Germinal center (tissue), 1 donor: ENCODE measurements at regions not wholly inside any gene's neighbourhood (a gene's known extent, or its start where the extent isn't known, plus 50 kb on each side); places are given as distances from the start of the nearest gene placed in this dataset.
"Not testable (repeated sequence)": the region's sequence is repeated elsewhere in the genome, so short reads cannot be mapped to it uniquely, and the experiment has no call there.

Experiments used
- DNase-seq: peaks from one replicate; pipeline ENCODE4 v3.0.0; 2012; ENCODE audit warnings: mixed read lengths, low spot score

DNA sequence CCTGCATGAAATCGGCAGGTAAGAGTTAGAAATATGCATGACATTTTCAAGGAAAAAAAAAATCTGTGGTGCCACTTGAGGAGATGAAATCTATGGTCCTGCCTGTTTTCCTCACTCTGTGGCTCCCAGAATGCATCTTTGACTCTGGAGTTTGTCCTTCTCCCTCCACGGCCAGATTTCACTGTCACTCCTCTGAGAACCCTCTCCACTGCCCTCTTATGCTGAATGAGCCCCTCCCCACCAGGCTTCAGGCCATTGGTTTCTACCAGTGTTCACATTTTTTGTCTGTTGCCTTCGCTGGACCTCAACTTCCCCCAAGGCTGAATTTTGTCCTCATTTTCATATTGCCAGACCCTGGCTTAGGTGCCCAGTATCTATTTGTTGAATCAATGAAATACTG, 235.0 kb downstream of the ZIC5 start:
- no peak for DNase-seq

- no peak for DNase-seq
Observed at GRCh38 chr13:99734013-99734693, 232.9 kb downstream of the TM9SF2 start.

- DNase-seq = no peak
Observed at GRCh38 chr13:99733346-99733745, 232.1 kb downstream of the TM9SF2 start.

DNA sequence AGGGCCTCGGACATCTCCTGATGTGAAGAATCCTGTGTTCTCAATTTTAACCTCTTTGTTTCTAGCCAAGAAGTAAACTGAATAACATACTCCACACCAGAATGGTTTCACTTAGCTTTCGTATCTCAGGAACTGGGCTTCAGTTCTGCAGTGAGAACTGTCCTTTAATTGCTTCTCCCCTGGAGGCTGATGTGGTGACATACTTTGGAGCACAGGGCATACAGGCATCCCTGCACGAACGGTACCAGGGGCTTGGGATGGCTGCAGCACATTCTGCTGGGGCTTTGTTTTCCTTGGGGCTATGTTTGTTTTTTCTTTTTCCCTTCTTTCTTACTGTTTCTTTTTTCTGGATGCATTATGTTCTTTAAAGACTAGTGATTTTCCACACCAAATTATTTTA, 230.5 kb downstream of the TM9SF2 start:
- no peak for DNase-seq

DNA sequence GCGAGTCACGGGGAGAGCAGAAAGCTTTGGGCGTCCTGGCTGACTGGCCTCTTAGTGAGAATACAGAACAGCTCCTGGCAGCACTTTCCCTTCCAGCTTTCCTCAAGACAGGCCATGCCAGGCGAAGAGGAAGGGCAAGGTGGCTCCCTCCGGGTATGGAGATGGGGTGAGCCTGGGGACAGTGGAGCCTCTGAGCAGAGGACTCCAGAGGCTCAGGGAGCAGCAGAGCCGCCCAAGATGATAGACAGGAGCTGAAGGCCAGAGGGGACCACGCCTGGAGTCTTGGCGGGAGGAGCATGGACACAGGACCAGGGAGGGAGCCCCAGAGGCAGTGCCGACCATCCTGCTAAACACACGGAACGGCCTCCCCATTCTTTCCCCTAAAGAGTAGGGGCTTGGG, 229.1 kb downstream of the TM9SF2 start:
- no peak for DNase-seq

- DNase-seq = no peak
Observed at GRCh38 chr13:99729745-99730144, 228.5 kb downstream of the TM9SF2 start.

DNA sequence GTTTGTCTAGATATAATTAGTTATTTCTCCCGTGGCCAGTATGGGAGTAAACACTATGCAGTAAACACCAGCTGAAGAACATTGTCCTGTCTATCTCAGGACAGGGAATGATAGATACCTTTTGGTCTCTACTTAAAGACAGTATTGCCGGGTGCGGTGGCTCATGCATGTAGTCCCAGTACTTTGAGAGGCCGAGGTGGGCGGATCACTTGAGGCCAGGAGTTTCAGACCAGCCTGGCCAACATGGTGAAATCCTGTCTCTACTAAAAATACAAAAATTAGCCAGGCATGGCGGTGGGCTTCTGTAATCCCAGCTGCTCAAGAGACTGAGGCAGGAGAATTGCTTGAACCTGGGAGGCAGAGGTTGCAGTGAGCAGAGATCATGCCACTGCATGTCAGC, 226.4 kb downstream of the TM9SF2 start:
- not testable (repeated sequence) for DNase-seq

- no peak for DNase-seq
Observed at GRCh38 chr13:99726282-99726894, 225.1 kb downstream of the TM9SF2 start.

DNA sequence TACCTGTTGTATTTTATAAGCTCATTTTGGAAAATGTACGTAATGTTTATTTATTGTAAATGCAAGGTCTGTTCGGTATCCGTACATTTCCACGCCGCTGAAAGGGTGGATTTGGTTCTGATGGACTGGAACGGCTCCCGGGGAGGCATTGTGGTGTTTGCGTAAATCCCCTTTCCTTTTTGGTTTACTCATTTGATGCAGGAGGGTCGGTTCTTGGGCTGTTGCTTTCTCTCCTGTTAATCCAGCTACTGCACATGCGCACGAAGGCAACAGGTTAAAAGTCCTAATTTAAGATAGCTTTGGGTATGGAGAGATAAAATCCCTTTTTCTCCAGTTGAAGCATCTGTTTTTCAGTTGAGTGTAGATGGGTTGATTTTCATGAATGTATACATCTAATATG, 224.4 kb downstream of the TM9SF2 start:
- no peak for DNase-seq

DNA sequence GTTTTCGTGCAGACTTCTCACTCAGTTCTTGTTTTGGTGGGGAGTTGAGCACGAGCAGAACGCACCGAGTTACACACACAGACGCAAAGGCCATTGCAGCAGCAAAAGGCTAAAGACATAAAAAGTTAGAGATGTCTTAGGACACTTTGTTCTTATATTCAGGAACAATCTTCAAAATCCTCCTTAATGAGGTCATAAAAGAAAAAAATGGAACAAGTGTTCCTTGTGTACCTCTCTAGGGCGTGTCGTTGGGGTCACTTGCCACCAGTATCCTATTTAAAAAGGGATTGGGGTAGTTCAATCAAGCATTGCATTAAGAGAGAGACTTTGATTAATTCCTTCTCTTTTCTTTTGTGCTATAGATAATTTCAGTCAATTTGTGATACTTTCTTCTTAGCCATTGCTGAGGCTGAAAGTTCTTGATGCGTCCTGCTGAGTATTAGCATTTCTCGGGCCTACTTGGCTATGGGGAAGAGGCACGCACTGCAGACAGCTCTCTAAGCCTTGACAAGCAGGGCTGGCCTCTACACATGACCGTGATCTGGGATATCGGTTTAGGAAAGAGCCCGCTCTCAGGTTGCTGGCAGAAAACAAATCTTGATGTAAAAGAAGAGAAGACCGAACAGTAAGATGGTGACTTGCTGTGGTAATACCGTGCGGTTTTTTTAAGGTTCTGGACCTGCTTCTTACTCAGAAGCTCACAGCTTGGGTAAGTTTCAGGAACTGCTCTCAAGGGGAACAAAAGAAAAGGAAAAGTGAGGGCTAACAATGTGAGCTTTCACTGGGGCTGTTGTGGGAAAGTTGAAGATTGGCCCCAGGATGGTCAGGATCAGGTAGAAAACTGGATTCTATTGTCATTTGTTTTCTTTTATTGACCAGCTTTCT, 223.6 kb downstream of the TM9SF2 start:
- DNase-seq = no peak

DNA sequence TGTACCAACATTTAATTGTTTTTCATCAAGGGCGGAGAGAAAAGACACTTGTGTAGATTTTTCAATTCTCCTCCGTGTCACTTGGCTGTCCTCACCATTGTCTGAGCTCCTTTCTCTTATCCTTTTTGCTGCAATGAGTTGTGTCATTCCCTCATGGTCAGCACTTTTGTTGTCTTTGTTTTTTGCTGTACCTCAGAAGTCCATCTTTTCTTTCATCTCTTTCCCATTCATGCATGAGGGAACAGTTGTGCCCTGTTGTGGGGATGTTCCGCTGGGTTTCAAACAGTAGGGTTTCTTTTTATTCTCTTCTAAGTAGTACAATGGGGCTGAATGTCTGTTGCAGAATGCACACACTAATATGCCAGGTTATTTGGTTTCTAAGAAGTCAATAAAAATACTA, 222.6 kb downstream of the TM9SF2 start:
- DNase-seq = no peak

GRCh38 chr13:99722931-99723330, 221.7 kb downstream of the TM9SF2 start:
- no peak for DNase-seq

DNA sequence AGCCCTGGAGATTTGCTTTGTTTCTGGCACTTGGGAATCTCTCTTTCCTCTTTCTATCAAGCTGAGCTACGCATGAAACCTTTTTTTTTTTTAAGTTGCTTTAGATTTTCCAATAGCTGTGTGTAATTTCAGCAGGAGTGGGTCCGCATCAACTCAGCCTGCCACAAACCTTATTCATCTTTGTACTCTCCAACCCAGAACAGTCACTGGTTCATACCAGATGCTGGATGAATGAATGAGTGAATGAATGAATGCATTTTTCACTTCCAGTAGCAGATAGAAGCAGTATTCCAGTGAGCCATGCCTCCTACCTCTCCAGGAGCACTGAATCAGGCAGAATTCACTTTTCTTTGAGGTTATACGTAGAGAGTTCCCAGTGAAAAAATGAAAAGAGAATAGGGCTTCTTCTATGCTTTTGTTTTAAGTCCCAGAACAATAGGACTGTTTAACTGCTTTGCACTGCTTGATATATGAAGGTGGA, 221.1 kb downstream of the TM9SF2 start:
- no peak for DNase-seq

GRCh38 chr13:99721606-99722337, 220.5 kb downstream of the TM9SF2 start:
- DNase-seq = no peak

DNA sequence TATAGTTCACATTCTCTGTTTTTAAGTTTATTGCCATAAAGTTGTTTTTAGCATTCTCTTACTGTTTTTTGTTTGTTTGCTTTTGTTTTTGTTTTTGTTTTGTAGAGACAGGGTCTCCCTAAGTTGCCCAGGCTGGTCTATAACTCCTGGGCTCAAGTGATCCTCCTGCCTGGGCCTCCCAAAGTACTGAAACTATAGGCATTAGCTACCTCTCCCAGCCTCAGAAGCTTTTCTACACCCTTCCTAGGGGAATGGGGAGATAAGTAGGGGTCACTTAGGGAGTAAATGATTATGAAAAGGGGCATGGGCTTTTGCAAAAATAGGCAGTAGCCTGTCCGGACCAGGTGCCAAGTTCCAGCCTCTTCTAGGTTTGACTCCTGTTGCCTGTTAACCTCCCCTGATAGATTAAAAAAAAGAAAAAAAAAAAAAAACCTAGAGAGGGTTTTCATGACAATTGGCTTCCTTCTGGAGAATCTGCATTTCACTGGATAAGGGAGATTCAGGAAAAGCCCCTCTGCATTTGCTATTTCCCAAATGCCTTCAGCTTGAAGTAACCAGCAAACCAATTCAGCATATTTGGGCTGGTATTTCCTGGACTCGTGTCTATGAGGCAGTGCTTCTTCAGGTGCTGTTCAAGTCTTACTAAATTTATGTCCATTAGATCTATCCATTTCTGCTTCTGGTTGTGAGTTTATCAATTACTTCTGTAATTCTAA, 216.8 kb downstream of the TM9SF2 start:
- DNase-seq = no peak

- DNase-seq = no peak
Observed at GRCh38 chr13:99709134-99709533, 207.9 kb downstream of the TM9SF2 start.

DNA sequence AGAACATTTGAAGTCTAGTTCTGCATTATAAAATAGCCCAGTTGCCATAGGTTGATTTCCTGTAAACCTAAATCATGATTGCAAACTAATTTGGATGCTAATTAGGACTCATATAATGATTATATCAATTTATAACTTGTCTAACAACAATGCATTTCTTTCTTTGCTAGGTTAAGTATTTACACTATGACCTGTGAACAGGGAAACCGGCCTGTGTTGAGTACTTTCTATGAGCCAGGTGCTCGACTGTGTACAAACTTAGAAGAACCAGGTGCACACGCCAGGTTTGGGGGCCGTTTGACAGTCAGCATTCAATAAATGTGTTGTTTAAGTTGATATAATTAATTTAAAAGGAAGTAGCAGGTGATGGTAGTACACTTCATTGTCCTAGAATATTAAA, 203.1 kb downstream of the TM9SF2 start:
- DNase-seq = no peak

DNA sequence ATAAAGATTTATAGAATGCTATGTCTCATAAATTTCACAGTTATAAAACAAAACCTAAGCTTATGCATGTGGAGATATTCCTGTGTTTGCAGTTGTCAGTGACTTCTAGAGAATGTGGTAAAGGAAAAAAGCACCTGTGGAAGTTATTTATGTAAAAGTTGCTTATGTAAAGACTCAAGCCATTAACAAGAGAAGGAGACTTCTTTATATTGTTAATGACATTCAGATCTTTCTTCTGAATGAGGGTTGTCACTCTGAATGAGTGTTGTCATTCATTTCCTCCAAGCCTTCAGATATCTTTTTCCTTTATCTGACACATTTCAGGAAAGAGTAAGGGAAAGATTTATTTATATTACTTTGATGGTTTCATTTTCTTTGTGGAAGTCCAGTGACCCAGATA, 202.6 kb downstream of the TM9SF2 start:
- no peak for DNase-seq

DNA sequence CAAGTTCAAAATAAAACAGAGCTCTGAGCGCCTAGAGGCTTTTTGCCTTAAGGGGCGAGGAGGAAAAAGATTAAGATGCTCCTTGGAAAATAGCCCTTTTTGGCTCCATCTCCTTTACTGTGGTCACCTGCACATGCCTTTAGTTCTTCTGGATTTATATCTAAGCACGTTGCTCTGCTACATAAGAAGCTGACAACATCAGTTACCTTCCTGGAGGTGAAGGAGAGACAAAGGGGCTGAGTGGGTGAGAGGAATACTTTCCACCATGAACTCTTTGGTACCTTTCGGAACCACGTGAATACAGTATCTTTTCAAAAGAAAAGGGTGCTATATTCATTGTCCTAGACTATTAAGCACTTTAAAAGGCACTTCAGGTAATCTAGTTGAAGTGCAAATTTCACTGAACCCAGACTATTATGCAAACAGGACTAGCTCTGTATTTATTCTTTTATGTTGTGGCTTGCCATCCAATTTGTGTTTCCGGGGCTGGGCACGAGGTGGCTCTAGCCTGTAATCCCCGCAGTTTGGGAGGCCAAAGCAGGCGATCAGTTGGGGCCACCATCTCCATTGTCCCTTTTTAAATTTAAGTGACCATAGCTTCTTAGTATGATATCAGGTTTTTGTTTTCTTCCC, 201.5 kb downstream of the TM9SF2 start:
- DNase-seq = no peak

DNA sequence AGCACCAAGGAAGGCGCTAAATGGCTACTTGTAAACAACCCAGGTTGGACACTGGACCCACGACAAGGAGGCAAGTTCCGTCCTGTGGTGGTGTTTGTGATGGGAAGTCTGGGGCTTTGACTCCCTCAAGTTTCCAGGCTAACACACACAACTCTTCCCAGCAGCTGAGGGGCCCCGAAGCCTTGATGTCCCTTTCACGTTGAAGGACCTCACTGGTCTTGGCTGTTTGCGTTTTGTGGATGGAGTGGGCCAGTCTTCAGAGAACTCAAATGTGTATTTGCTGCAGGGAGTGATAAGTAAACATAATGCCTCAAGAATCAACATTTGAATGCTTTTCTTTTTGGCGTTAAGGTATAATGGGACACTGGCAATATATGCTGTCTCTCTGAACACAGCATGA, 199.2 kb downstream of the TM9SF2 start:
- no peak for DNase-seq

GRCh38 chr13:99698816-99699099, 197.5 kb downstream of the TM9SF2 start:
- no peak for DNase-seq
